Right lobe of liver (tissue), 4 donors: ENCODE measurements at regions not wholly inside any gene's neighbourhood (a gene's known extent, or its start where the extent isn't known, plus 50 kb on each side); places are given as distances from the start of the nearest gene placed in this dataset.

ENCODE experiments used
- CTCF ChIP-seq, 4 donors: fragments of 200-600 bp in 3 of 4; fragments of 450-650 bp in 1 of 4; IDR thresholded peaks; one replicate each; pipeline versions ENCODE4 v1.5.1 to v1.8.0; 2016 to 2022; ENCODE audit warnings: antibody characterized with exemption in 4 of 4, mild to moderate bottlenecking in 2 of 4
- POLR2A ChIP-seq: fragments of 450-650 bp; IDR thresholded peaks from one replicate; pipeline ENCODE4 v1.6.1; 2017; ENCODE audit warnings: antibody characterized with exemption, mild to moderate bottlenecking
- donor health status: DM: no; HTN: no; CAD: no.
- donor health status: DM: no; HTN: no; CAD: no.
- donor health status: DM: no; HTN: yes; CAD: no.

GRCh38 chr5:169415371-169415770 lies 114.4 kb upstream of the SLIT3 start:
- no peak for TF ChIP-seq CTCF (IDR thresholded peaks at IDR 0.05)
- no peak for TF ChIP-seq POLR2A
